ENCODE measurements at regions not wholly inside any gene's neighbourhood (a gene's known extent, or its start where the extent isn't known, plus 50 kb on each side); places are given as distances from the start of the nearest gene placed in this dataset.

GRCh38 chr12:59322473-59322872 is 273.4 kb upstream of the SLC16A7 start:
- intact Hi-C loops (cut with micrococcal nuclease; ENCODE audit: unreplicated experiment): no loop called here
- H3K79me2 ChIP-seq (ENCODE audit: insufficient read depth, low read depth, low read length): no peaks in the 10 kb centered on the region
- H3K4me2 ChIP-seq (ENCODE audit: low read length): no peak overlapping the region
- TF ChIP-seq CTCF (conservative IDR thresholded peaks at IDR 0.05; ENCODE audit: low read length): no peak
- TF ChIP-seq EZH2phosphoT487 (IDR thresholded peaks at IDR 0.05; ENCODE audit: borderline replicate concordance, low read depth, low read length): no peak
- H4K20me1 ChIP-seq (ENCODE audit: insufficient read depth, low read length): no peaks in the 10 kb centered on the region
- no peak for DNase-seq (ENCODE audit: low spot score)
- no peak overlapping the region for H3K27ac ChIP-seq (ENCODE audit: low read depth, low read length, poor library complexity, severe bottlenecking)
- no peaks in the 10 kb centered on the region for H3K9me2 ChIP-seq (ENCODE audit: insufficient read depth, low read length)
- BruUV-seq (replicated peaks): no TSS peak
- ChIA-PET CTCF (ENCODE audit: unreplicated experiment) (no interaction called here), POLR2A (no interaction called here)
- no peaks in the 10 kb centered on the region for H3K9me3 ChIP-seq (ENCODE audit: low read length)
- no peaks in the 10 kb centered on the region for H3K36me3 ChIP-seq (ENCODE audit: insufficient read depth, low read length)
- H2AFZ ChIP-seq (ENCODE audit: low read length): no peak overlapping the region
- no peaks in the 10 kb centered on the region for H3K4me1 ChIP-seq (ENCODE audit: insufficient read depth, low read length, poor library complexity, severe bottlenecking)
- H3K4me3 ChIP-seq (ENCODE audit: low read depth, low read length, poor library complexity, severe bottlenecking): no peak overlapping the region

GRCh38 chr12:59321278-59321677 is 274.6 kb upstream of the SLC16A7 start:
- Histone ChIP-seq H3K36me3 (ENCODE audit: insufficient read depth, low read length) (no peaks in the 10 kb centered on the region), H4K20me1 (ENCODE audit: insufficient read depth, low read length) (no peaks in the 10 kb centered on the region), H3K9me2 (ENCODE audit: insufficient read depth, low read length) (no peaks in the 10 kb centered on the region), H3K4me2 (ENCODE audit: low read length) (no peak overlapping the region), H3K27ac (ENCODE audit: low read depth, low read length, poor library complexity, severe bottlenecking) (no peak overlapping the region), H3K79me2 (ENCODE audit: insufficient read depth, low read depth, low read length) (no peaks in the 10 kb centered on the region), H3K4me3 (ENCODE audit: low read depth, low read length, poor library complexity, severe bottlenecking) (no peak overlapping the region), H3K9me3 (ENCODE audit: low read length) (no peaks in the 10 kb centered on the region), H3K4me1 (ENCODE audit: insufficient read depth, low read length, poor library complexity, severe bottlenecking) (no peaks in the 10 kb centered on the region), H2AFZ (ENCODE audit: low read length) (no peak overlapping the region)
- intact Hi-C loops (cut with micrococcal nuclease; ENCODE audit: unreplicated experiment): no loop called here
- ChIA-PET POLR2A (no interaction called here), CTCF (ENCODE audit: unreplicated experiment) (no interaction called here)
- no TSS peak for BruUV-seq (replicated peaks)
- DNase-seq (ENCODE audit: low spot score): no peak
- TF ChIP-seq CTCF (conservative IDR thresholded peaks at IDR 0.05; ENCODE audit: low read length): no peak
- TF ChIP-seq EZH2phosphoT487 (IDR thresholded peaks at IDR 0.05; ENCODE audit: borderline replicate concordance, low read depth, low read length): no peak

- H3K4me2 ChIP-seq (ENCODE audit: low read length): no peak overlapping the region
- intact Hi-C loops (cut with micrococcal nuclease; ENCODE audit: unreplicated experiment): no loop called here
Observed at GRCh38 chr12:59320112-59320511, 275.7 kb upstream of the SLC16A7 start.

More at GRCh38 chr12:59320112-59320511, 275.7 kb upstream of the SLC16A7 start:
- CTCF ChIA-PET (ENCODE audit: unreplicated experiment): no interaction called here
- no peak overlapping the region for H3K27ac ChIP-seq (ENCODE audit: low read depth, low read length, poor library complexity, severe bottlenecking)
- H2AFZ ChIP-seq (ENCODE audit: low read length): no peak overlapping the region
- H3K9me2 ChIP-seq (ENCODE audit: insufficient read depth, low read length): no peaks in the 10 kb centered on the region
- no peaks in the 10 kb centered on the region for H3K4me1 ChIP-seq (ENCODE audit: insufficient read depth, low read length, poor library complexity, severe bottlenecking)
- no TSS peak for BruUV-seq (replicated peaks)
- POLR2A ChIA-PET: no interaction called here
- no peaks in the 10 kb centered on the region for H3K79me2 ChIP-seq (ENCODE audit: insufficient read depth, low read depth, low read length)
- TF ChIP-seq EZH2phosphoT487 (IDR thresholded peaks at IDR 0.05; ENCODE audit: borderline replicate concordance, low read depth, low read length) (no peak), CTCF (conservative IDR thresholded peaks at IDR 0.05; ENCODE audit: low read length) (no peak)
- H3K9me3 ChIP-seq (ENCODE audit: low read length): no peaks in the 10 kb centered on the region
- no peaks in the 10 kb centered on the region for H3K36me3 ChIP-seq (ENCODE audit: insufficient read depth, low read length)
- H3K4me3 ChIP-seq (ENCODE audit: low read depth, low read length, poor library complexity, severe bottlenecking): no peak overlapping the region
- H4K20me1 ChIP-seq (ENCODE audit: insufficient read depth, low read length): no peaks in the 10 kb centered on the region
- no peak for DNase-seq (ENCODE audit: low spot score)
